Chondrocyte (in vitro differentiated cells): ENCODE measurements at regions not wholly inside any gene's neighbourhood (a gene's known extent, or its start where the extent isn't known, plus 50 kb on each side); places are given as distances from the start of the nearest gene placed in this dataset.

Source experiments
- DNase-seq: peaks from one replicate; pipeline ENCODE4 v3.0.0; 2021; ENCODE audit warnings: mixed read lengths, low spot score
- H3K27ac Mint-ChIP-seq: one replicate; pipeline ENCODE4 v1.8.0; 2021; ENCODE audit warnings: mild to moderate bottlenecking, moderate library complexity, mixed read lengths; ENCODE audit not compliant: unreplicated experiment
- H3K27me3 Mint-ChIP-seq: 2 replicates; pipeline ENCODE4 v1.8.0; 2021; ENCODE audit warnings: low read depth, mixed read lengths
- H3K36me3 Mint-ChIP-seq: 2 replicates; pipeline ENCODE4 v1.8.0; 2021; ENCODE audit warnings: low read depth, mixed read lengths
- H3K4me1 Mint-ChIP-seq: 2 replicates; pipeline ENCODE4 v1.8.0; 2021; ENCODE audit warnings: low read depth, mild to moderate bottlenecking, mixed read lengths
- H3K4me3 Mint-ChIP-seq: one replicate; pipeline ENCODE4 v1.8.0; 2021; ENCODE audit warnings: mild to moderate bottlenecking, moderate library complexity, mixed read lengths; ENCODE audit not compliant: unreplicated experiment
- H3K9me3 Mint-ChIP-seq: 2 replicates; pipeline ENCODE4 v1.8.0; 2021; ENCODE audit warnings: low read depth, mixed read lengths
- TF ChIP-seq, protein P1 (sequence below): fragments of 200-600 bp; sonication (generic); IDR thresholded peaks from 2 replicates; pipeline ENCODE4 v1.5.0; 2021; ENCODE audit warnings: antibody characterized with exemption, mild to moderate bottlenecking, moderate library complexity

DNA sequence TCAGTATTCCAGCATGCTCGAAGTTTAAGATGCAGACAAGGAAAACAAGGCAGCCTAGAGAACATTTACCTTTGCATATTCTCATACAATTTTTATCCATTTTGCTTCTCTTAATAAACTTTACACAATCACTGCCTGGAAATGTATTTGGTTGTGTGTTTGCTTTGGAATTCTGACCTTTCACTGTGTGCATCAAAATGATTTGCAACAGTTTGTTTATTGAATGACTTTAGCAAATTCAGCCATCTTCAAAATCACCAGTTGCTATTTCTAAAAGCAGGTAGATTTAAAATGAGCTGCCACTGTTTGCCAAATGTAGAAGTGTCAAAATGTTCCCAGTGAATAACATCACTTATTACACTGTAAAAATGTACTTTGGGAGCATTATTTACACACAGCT lies 669.9 kb downstream of the SLC16A7 start:
- H3K4me1 Mint-ChIP-seq = peaks cover 16% of the 10 kb centered on the region
- TF ChIP-seq, protein P1, sequence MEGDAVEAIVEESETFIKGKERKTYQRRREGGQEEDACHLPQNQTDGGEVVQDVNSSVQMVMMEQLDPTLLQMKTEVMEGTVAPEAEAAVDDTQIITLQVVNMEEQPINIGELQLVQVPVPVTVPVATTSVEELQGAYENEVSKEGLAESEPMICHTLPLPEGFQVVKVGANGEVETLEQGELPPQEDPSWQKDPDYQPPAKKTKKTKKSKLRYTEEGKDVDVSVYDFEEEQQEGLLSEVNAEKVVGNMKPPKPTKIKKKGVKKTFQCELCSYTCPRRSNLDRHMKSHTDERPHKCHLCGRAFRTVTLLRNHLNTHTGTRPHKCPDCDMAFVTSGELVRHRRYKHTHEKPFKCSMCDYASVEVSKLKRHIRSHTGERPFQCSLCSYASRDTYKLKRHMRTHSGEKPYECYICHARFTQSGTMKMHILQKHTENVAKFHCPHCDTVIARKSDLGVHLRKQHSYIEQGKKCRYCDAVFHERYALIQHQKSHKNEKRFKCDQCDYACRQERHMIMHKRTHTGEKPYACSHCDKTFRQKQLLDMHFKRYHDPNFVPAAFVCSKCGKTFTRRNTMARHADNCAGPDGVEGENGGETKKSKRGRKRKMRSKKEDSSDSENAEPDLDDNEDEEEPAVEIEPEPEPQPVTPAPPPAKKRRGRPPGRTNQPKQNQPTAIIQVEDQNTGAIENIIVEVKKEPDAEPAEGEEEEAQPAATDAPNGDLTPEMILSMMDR = no peak
- no peaks in the 10 kb centered on the region for H3K27me3 Mint-ChIP-seq
- no peak overlapping the region for H3K4me3 Mint-ChIP-seq
- no peaks in the 10 kb centered on the region for H3K36me3 Mint-ChIP-seq
- DNase-seq = no peak
- H3K9me3 Mint-ChIP-seq = no peaks in the 10 kb centered on the region
- no peak overlapping the region for H3K27ac Mint-ChIP-seq

DNA sequence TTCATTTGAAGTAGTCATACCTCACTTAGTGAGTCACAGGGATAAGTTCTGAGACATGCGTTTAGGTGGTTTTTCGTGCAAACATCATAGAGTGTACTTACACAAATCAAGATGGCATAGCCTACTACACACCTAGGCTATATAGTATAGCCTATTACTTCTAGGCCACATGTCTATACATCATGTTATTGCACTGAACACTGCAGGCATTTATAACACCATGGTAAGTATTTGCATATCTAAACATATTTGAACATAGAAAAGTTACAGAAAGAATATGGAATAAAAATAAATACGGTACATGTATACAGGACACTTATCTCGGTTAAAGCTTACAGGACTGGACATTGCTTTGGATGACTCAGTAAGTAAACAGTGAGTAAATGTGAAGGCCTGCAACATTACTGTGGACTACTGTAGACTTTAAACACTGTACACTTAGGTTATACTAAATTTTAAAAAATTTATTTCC lies 670.6 kb downstream of the SLC16A7 start:
- peaks cover 16% of the 10 kb centered on the region for H3K4me1 Mint-ChIP-seq
- no peak overlapping the region for H3K4me3 Mint-ChIP-seq
- H3K27me3 Mint-ChIP-seq = no peaks in the 10 kb centered on the region
- no peaks in the 10 kb centered on the region for H3K9me3 Mint-ChIP-seq
- TF ChIP-seq, protein P1 = no peak
- no peak overlapping the region for H3K27ac Mint-ChIP-seq
- H3K36me3 Mint-ChIP-seq = no peaks in the 10 kb centered on the region
- no peak for DNase-seq

DNA sequence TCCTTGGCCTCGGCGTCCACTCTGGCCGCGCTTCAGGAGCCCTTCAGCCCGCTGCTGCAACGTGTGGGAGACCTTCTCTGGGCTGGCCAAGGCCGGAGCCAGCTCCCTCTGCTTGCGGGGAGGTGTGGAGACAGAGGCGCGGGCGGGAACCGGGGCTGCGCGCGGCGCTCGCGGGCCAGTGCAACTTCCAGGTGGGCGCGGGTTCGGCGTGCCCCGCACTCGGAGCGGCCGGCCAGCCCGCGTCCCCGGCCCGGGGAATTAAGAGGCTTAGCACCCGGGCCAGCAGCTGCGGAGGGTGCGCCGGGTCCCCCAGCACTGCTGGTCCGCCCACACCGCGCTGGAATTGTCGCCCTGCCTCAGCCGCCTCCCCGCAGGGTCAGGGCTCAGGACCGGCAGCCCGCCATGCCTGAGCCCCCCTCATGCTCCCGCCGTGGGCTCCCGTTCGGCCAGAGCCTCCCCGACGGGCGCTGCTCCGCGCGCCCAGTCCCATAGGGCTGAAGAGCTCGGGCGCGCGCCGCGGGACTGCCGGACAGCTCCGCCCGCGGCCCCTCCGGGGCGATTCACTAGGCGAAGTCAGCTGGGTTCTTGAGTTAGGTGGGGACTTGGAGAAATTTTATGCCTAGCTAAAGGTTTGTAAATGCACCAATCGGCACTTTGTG lies 673.9 kb downstream of the SLC16A7 start:
- Mint-ChIP-seq H3K36me3 (no peaks in the 10 kb centered on the region), H3K4me1 (peaks cover 6% of the 10 kb centered on the region), H3K9me3 (no peaks in the 10 kb centered on the region), H3K27ac (no peak overlapping the region), H3K4me3 (no peak overlapping the region), H3K27me3 (no peaks in the 10 kb centered on the region)
- DNase-seq = no peak
- TF ChIP-seq, protein P1 = no peak

DNA sequence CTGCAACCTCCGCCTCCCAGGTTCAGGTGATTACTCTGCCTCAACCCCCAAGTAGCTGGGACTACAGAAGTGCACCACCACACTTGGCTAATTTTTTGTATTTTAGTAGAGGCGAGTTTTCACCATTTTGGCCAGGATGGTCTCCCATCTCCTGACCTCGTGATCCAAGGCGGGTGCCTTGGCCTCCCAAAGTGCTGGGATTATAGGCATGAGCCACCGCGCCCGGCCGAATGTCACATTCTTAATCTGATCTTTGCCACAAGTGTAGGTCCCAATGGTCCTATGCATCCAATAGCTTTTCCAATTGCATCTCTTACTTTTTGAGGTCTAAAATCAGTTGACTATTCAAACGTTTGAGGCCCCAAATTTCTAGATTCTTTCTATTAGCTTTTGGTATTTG lies 676.0 kb downstream of the SLC16A7 start:
- Mint-ChIP-seq H3K4me3 (no peak overlapping the region), H3K27me3 (no peaks in the 10 kb centered on the region), H3K4me1 (no peaks in the 10 kb centered on the region), H3K27ac (no peak overlapping the region), H3K36me3 (no peaks in the 10 kb centered on the region), H3K9me3 (no peaks in the 10 kb centered on the region)
- DNase-seq = no peak
- TF ChIP-seq, protein P1 = no peak

DNA sequence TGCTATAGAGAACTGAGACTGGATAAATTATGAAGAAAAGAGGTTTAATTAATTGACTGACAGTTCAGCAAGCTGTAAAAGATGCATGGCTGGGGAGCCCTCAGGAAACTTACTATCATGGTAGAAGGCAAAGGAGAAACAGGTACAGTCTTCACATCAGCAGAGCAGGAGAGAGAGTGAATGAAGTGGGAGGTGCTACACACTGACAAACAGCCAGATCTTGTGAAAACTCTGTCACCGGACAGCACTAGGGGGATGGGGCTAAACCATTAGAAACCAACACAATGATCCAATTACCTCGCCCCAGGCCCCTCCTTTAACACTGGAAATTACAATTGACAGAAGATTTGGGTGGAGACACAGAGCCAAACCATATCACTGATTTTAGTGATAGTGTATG lies 682.4 kb downstream of the SLC16A7 start:
- DNase-seq = no peak
- Mint-ChIP-seq H3K9me3 (no peaks in the 10 kb centered on the region), H3K36me3 (no peaks in the 10 kb centered on the region), H3K27me3 (no peaks in the 10 kb centered on the region), H3K27ac (no peak overlapping the region), H3K4me3 (no peak overlapping the region), H3K4me1 (peaks cover 3% of the 10 kb centered on the region)
- TF ChIP-seq, protein P1 = no peak
